Fibroblast of mammary gland (primary cell): ENCODE measurements at regions not wholly inside any gene's neighbourhood (a gene's known extent, or its start where the extent isn't known, plus 50 kb on each side); places are given as distances from the start of the nearest gene placed in this dataset.

Source experiments
- DNase-seq: peaks from one replicate; pipeline ENCODE4 v3.0.0-alpha.2; 2010; ENCODE audit warnings: low read depth
- H3K4me3 ChIP-seq: 2 replicates; pipeline ENCODE4 v1.5.1; 2011; ENCODE audit warnings: low read depth, mild to moderate bottlenecking, low read length, moderate library complexity; ENCODE audit not compliant: control insufficient read depth
- TF ChIP-seq, protein P1 (sequence below): conservative IDR thresholded peaks from 2 replicates; pipeline ENCODE4 v1.5.1; 2011; ENCODE audit warnings: low read depth, low read length, inconsistent platforms; ENCODE audit not compliant: control insufficient read depth, insufficient read depth

DNA sequence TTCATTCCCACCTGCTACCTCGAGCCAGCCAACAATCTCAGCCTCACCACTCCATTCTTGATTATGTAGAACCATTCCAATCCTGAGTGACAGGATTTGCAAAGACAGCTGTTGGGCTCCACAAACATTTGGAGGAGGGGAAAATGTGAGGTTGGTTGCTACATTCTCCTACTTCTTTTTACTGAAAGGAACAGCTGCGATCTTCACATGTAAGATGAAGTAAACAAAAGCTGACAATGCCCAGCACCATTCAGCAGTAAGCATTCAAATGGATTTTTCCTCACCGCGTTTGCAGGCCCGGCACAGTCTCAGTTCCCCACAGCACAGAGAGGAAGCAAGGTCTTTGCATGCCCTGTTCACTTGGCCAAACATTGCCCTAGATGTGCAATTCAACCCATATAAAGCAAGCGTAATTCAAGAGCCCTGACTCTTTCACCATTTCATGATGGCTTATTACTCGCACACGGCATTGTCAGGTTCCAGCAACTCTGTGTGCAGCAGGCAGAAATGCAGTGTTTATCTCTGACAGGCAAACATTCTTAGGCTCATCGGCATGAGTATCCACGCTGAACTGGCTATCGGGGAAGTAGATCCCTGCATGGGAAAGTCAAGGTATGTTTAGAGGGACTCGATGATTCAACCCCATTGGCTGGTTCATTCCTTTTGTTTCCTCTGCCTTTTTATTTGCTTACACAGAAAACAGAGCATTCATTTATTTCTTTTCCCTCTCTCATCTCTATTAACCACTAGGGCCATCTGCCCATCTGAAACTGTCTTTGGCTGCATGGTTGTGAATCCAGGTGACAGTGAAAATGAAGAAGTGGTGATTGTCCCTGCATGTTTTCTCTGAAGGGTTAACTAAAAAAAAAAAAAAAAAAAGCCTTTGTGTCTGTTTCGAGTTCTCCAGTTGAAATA lies 236.1 kb upstream of the PLEKHG7 start:
- TF ChIP-seq, protein P1, sequence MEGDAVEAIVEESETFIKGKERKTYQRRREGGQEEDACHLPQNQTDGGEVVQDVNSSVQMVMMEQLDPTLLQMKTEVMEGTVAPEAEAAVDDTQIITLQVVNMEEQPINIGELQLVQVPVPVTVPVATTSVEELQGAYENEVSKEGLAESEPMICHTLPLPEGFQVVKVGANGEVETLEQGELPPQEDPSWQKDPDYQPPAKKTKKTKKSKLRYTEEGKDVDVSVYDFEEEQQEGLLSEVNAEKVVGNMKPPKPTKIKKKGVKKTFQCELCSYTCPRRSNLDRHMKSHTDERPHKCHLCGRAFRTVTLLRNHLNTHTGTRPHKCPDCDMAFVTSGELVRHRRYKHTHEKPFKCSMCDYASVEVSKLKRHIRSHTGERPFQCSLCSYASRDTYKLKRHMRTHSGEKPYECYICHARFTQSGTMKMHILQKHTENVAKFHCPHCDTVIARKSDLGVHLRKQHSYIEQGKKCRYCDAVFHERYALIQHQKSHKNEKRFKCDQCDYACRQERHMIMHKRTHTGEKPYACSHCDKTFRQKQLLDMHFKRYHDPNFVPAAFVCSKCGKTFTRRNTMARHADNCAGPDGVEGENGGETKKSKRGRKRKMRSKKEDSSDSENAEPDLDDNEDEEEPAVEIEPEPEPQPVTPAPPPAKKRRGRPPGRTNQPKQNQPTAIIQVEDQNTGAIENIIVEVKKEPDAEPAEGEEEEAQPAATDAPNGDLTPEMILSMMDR: no peak
- no peak for DNase-seq
- H3K4me3 ChIP-seq: no peak overlapping the region

DNA sequence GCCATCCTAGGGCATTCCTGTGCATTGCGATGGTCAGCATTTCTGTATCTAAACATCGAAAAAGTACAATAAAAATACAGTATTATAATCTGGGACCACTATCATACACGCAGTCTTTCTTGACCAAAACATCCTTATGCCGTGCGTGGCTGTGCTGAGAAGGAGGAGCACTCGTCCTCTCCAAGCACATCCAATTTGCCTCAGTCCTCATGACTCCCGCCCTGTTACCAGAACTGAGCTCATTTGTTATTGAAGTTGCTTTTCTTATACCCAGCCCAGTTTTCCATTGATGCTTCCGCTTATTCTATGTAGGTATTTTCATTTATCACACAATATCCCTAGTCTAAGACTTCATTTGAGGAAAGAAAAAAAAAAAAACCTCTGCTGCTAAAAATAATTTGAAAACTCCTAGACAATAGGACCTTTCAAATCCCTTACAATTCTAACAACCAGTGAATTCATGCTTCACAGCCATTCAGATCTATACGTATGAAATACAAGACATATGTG lies 236.9 kb upstream of the PLEKHG7 start:
- H3K4me3 ChIP-seq: no peak overlapping the region
- DNase-seq: no peak
- TF ChIP-seq, protein P1: no peak

DNA sequence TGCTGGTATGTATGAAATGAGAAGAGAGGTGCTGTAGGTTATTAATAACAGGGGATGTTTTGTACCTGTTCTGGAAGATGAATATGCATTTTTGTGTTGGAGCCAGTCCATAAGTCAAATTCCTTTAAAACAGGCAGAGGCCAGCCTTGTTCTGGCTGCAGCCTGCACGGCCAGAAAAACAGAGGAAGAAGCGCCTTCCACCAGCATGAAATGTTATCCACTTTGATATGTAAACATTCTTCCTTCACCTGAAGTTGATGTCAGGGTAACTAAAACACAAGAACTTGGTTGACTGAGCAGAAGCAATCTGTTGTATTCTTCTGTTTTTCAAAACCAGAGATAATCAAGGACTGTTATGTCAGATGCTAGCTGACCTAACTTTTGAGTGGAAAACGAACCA lies 237.9 kb upstream of the PLEKHG7 start:
- TF ChIP-seq, protein P1: no peak
- DNase-seq: no peak
- H3K4me3 ChIP-seq: no peak overlapping the region

DNA sequence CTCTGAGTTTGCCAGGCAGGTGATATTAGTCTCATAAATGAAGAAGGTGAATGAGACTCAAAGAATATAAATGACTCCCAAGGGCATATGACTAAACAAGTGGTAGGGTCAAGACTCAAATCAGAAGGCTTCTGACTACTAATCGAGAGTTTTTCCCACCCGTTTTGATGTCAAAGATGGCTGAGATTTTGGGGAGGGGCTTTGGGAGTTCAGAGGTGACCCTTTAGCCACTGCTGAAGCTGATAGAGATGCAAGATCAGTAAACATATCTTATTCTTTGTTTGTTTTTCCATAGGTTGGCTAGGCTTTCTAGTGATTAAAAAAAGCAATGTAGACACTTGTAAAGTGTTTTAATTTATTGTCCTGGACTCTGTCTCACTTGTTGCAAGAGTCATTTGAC lies 239.6 kb upstream of the PLEKHG7 start:
- TF ChIP-seq, protein P1: no peak
- no peak for DNase-seq
- H3K4me3 ChIP-seq: no peak overlapping the region

DNA sequence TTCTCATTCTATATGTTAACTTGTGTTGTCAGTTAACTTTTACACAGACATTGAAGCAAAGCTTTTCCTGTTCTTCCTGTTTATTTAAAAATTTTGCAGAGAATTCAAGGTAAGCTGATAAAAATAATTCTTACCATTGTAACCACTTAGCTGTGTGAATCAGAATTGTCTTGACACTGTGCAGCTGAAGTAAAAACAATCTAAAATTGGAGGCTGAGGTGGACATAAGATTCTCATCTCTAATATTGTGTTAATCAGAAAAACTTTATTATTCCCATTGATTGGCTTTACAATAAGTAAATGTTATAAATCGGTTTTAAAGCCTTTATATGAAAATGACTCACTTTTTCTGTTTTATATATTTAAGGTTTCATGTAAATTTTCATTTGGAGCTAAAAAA lies 240.3 kb upstream of the PLEKHG7 start:
- no peak overlapping the region for H3K4me3 ChIP-seq
- no peak for DNase-seq
- TF ChIP-seq, protein P1: no peak

DNA sequence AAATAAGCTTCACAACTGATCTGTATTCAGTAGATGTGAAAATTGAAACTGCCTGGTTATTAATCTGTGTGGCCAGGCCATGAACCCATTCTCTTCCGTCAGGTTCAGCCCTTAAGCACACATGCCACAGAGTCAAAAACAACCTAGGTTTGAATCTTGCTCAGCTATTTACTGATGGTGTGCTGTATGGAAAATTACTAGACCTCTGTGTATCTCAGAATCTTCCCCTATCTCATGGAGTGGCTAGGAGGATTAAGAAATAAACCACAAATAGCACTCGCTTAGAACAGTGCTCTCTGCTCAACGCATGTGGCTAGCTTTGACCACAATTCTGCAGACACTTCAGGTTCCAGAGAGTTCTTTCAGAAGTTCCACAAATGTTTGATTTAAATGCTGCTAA lies 240.7 kb upstream of the PLEKHG7 start:
- H3K4me3 ChIP-seq: no peak overlapping the region
- TF ChIP-seq, protein P1: no peak
- DNase-seq: no peak
